ENCODE measurements at regions not wholly inside any gene's neighbourhood (a gene's known extent, or its start where the extent isn't known, plus 50 kb on each side); places are given as distances from the start of the nearest gene placed in this dataset.

- CTCF ChIA-PET = no interaction called here
- Histone ChIP-seq H3K36me3 (ENCODE audit: control insufficient read depth in 2 of 2, extremely low read depth in 1 of 2, insufficient read depth in 2 of 2, low read length in 2 of 2) (no peaks in the 10 kb centered on the region), H3K9me1 (replicated peaks; ENCODE audit: control insufficient read depth, extremely low read depth, insufficient read depth, low read length) (no peaks in the 10 kb centered on the region), H3K79me2 (ENCODE audit: control insufficient read depth, insufficient read depth, low read length) (no peaks in the 10 kb centered on the region), H3K9ac (replicated peaks; ENCODE audit: extremely low read depth, insufficient read depth, low read length) (no peak overlapping the region), H4K20me1 (replicated peaks; ENCODE audit: control insufficient read depth, extremely low read depth, insufficient read depth, low read length) (no peaks in the 10 kb centered on the region), H3K4me1 (ENCODE audit: control insufficient read depth, extremely low read depth, insufficient read depth, low read length) (no peaks in the 10 kb centered on the region), H2AFZ (ENCODE audit: low read depth, low read length) (no peak overlapping the region), H3K27ac (ENCODE audit: insufficient read depth, low read depth, low read length) (no peak overlapping the region), H3K4me3 (replicated peaks in 1 of 3; ENCODE audit: insufficient read depth in 1 of 3, low read depth in 1 of 3, low read length in 3 of 3) (no peak overlapping the region), H3K27me3 (ENCODE audit: control insufficient read depth in 2 of 2, insufficient read depth in 2 of 2, low read length in 2 of 2) (no peaks in the 10 kb centered on the region), H3K9me3 (replicated peaks; ENCODE audit: control insufficient read depth, insufficient read depth, low read length) (no peaks in the 10 kb centered on the region), H3K4me2 (ENCODE audit: insufficient read depth, low read length) (no peak overlapping the region)
- dilution Hi-C loops (cut with MboI; ENCODE audit: extremely low pct_ligation_motif_present, low sequenced_read_pairs) = no loop called here
- intact Hi-C loops (cut with micrococcal nuclease) = no loop called here
- FAIRE-seq (no peak), DNase-seq (ENCODE audit: low read depth, low spot score) (no peak)
- BruUV-seq (replicated peaks) = no TSS peak
- TF ChIP-seq CTCF (IDR thresholded peaks at IDR 0.05; ENCODE audit: extremely low read depth in 1 of 2, insufficient read depth in 1 of 2, low read depth in 1 of 2, low read length in 2 of 2) (no peak), MYC (IDR thresholded peaks at IDR 0.05; ENCODE audit: low read depth, low read length) (no peak), POLR2AphosphoS5 (IDR thresholded peaks at IDR 0.05; ENCODE audit: insufficient read depth, low read depth, low read length) (no peak)
- POLR2A ChIA-PET = no interaction called here
Observed at GRCh38 chr3:10602769-10603768, 97.7 kb upstream of the ATP2B2 start.

GRCh38 chr3:10609134-10609533 is 103.7 kb upstream of the ATP2B2 start:
- no peaks in the 10 kb centered on the region for H3K27me3 ChIP-seq (ENCODE audit: control insufficient read depth in 2 of 2, insufficient read depth in 2 of 2, low read length in 2 of 2)
- no peaks in the 10 kb centered on the region for H3K79me2 ChIP-seq (ENCODE audit: control insufficient read depth, insufficient read depth, low read length)
- no TSS peak for BruUV-seq (replicated peaks)
- H3K9ac ChIP-seq (replicated peaks; ENCODE audit: extremely low read depth, insufficient read depth, low read length) = no peak overlapping the region
- no peaks in the 10 kb centered on the region for H3K9me3 ChIP-seq (replicated peaks; ENCODE audit: control insufficient read depth, insufficient read depth, low read length)
- H3K4me2 ChIP-seq (ENCODE audit: insufficient read depth, low read length) = no peak overlapping the region
- POLR2A ChIA-PET = no interaction called here
- H4K20me1 ChIP-seq (replicated peaks; ENCODE audit: control insufficient read depth, extremely low read depth, insufficient read depth, low read length) = no peaks in the 10 kb centered on the region
- DNase-seq (ENCODE audit: low read depth, low spot score) (no peak), FAIRE-seq (no peak)
- CTCF ChIA-PET = no interaction called here
- no peak overlapping the region for H3K27ac ChIP-seq (ENCODE audit: insufficient read depth, low read depth, low read length)
- no peaks in the 10 kb centered on the region for H3K4me1 ChIP-seq (ENCODE audit: control insufficient read depth, extremely low read depth, insufficient read depth, low read length)
- no peaks in the 10 kb centered on the region for H3K36me3 ChIP-seq (ENCODE audit: control insufficient read depth in 2 of 2, extremely low read depth in 1 of 2, insufficient read depth in 2 of 2, low read length in 2 of 2)
- dilution Hi-C loops (cut with MboI; ENCODE audit: extremely low pct_ligation_motif_present, low sequenced_read_pairs) = no loop called here
- no peak overlapping the region for H2AFZ ChIP-seq (ENCODE audit: low read depth, low read length)
- TF ChIP-seq EZH2 (IDR thresholded peaks at IDR 0.05; ENCODE audit: borderline replicate concordance, low read depth, low read length, severe bottlenecking) (no peak), FOS (IDR thresholded peaks at IDR 0.05; ENCODE audit: borderline replicate concordance, insufficient read depth, low read length) (no peak), MYC (IDR thresholded peaks at IDR 0.05; ENCODE audit: low read depth, low read length) (no peak), CTCF (IDR thresholded peaks at IDR 0.05; ENCODE audit: extremely low read depth in 1 of 2, insufficient read depth in 1 of 2, low read depth in 1 of 2, low read length in 2 of 2) (no peak), MAX (IDR thresholded peaks at IDR 0.05; ENCODE audit: insufficient read depth, insufficient read length) (no peak), POLR2AphosphoS5 (IDR thresholded peaks at IDR 0.05; ENCODE audit: insufficient read depth, low read depth, low read length) (no peak), POLR2A (IDR thresholded peaks at IDR 0.05; ENCODE audit: low read depth, low read length) (no peak), GATA2 (IDR thresholded peaks at IDR 0.05; ENCODE audit: insufficient read depth, insufficient read length, low read depth, low read length) (no peak), JUN (IDR thresholded peaks at IDR 0.05; ENCODE audit: borderline replicate concordance, insufficient read depth, insufficient read length, low read depth) (no peak)
- H3K9me1 ChIP-seq (replicated peaks; ENCODE audit: control insufficient read depth, extremely low read depth, insufficient read depth, low read length) = no peaks in the 10 kb centered on the region
- intact Hi-C loops (cut with micrococcal nuclease) = no loop called here
- H3K4me3 ChIP-seq (replicated peaks in 1 of 3; ENCODE audit: insufficient read depth in 1 of 3, low read depth in 1 of 3, low read length in 3 of 3) = no peak overlapping the region
